Panc1 (cell line): ENCODE measurements at regions not wholly inside any gene's neighbourhood (a gene's known extent, or its start where the extent isn't known, plus 50 kb on each side); places are given as distances from the start of the nearest gene placed in this dataset.

Experiments used
- ATAC-seq: fragments of 200-7000 bp; cut with Tn5 transposase; 2 replicates; pipeline ENCODE4 v1.9.1; 2020; ENCODE audit warnings: mild to moderate bottlenecking, moderate library complexity
- BruUV-seq: library from RNA; stranded (reverse); fragments of 400-500 nt; replicated peaks from 2 replicates; lab custom pipeline; 2021; lab: Mats Ljungman, UMichigan
- CTCF ChIA-PET: fragments of 300-600 bp; sonication (Branson Sonifier 250); formaldehyde crosslinking; loops from one replicate; lab custom pipeline; 2022; ENCODE audit warnings: antibody characterized with exemption; lab: Charles Lee
- POLR2A ChIA-PET: fragments of 300-600 bp; sonication (Branson Sonifier 250); formaldehyde crosslinking; loops from one replicate; lab custom pipeline; 2022; ENCODE audit warnings: antibody characterized with exemption; lab: Charles Lee
- DNase-seq: peaks from one replicate; pipeline ENCODE4 v3.0.0-alpha.2; 2010; ENCODE audit warnings: low read depth, low spot score
- H3K27ac ChIP-seq: 2 replicates; pipeline ENCODE4 v1.5.1; 2011; ENCODE audit warnings: mild to moderate bottlenecking, low read length, inconsistent platforms
- H3K27me3 ChIP-seq: fragments of 200-500 bp; sonication (Bioruptor generic); 2 replicates; pipeline ENCODE4 v1.6.0; 2014; ENCODE audit warnings: low read length, inconsistent platforms; ENCODE audit not compliant: control insufficient read depth, insufficient read depth
- H3K36me3 ChIP-seq: fragments of 200-500 bp; sonication (Bioruptor generic); 2 replicates; pipeline ENCODE4 v1.5.1; 2014; ENCODE audit warnings: inconsistent platforms, mild to moderate bottlenecking, low read length, moderate library complexity; ENCODE audit not compliant: control insufficient read depth, insufficient read depth
- H3K4me1 ChIP-seq: 2 replicates; pipeline ENCODE4 v1.5.1; 2011; ENCODE audit warnings: inconsistent platforms, mild to moderate bottlenecking, low read length, moderate library complexity; ENCODE audit not compliant: control insufficient read depth, insufficient read depth
- H3K4me3 ChIP-seq, 2 experiments: 2 replicates each; pipeline ENCODE4 v1.5.1; 2011 to 2012; ENCODE audit warnings: low read depth in 2 of 2, low read length in 2 of 2, mild to moderate bottlenecking in 2 of 2, inconsistent platforms in 1 of 2, moderate library complexity in 1 of 2
- H3K9me3 ChIP-seq: fragments of 200-500 bp; sonication (Bioruptor generic); 2 replicates; pipeline ENCODE4 v1.5.1; 2014; ENCODE audit warnings: low read depth, mild to moderate bottlenecking, inconsistent platforms, low read length, moderate library complexity; ENCODE audit not compliant: control insufficient read depth, insufficient read depth
- CTCF ChIP-seq: fragments of 450-650 bp; IDR thresholded peaks from 2 replicates; pipeline ENCODE4 v1.5.1; 2017; ENCODE audit warnings: mild to moderate bottlenecking
- POLR2AphosphoS5 ChIP-seq: IDR thresholded peaks from 2 replicates; pipeline ENCODE4 v1.6.1; 2012; ENCODE audit warnings: mild to moderate bottlenecking, low read depth, low read length, moderate library complexity
- REST ChIP-seq, 2 experiments: IDR thresholded peaks; 2 replicates each; pipeline ENCODE4 v1.6.1; 2011 to 2012; ENCODE audit warnings: low read depth in 2 of 2, control low read depth in 1 of 2, low read length in 1 of 2, mild to moderate bottlenecking in 1 of 2, moderate library complexity in 1 of 2; ENCODE audit not compliant: insufficient read depth in 1 of 2
- SIN3A ChIP-seq: IDR thresholded peaks from 2 replicates; pipeline ENCODE4 v1.6.1; 2012; ENCODE audit warnings: low read depth, mild to moderate bottlenecking, low read length, moderate library complexity, borderline replicate concordance; ENCODE audit not compliant: insufficient read depth
- TCF7L2 ChIP-seq: IDR thresholded peaks from 2 replicates; pipeline ENCODE4 v1.6.1; 2011; ENCODE audit warnings: mild to moderate bottlenecking, low read depth, low read length, inconsistent platforms
- in situ Hi-C: cut with HindIII; loops from 2 replicates; pipeline ENCODE4 v1.10.0; 2016; ENCODE audit warnings: low sequenced_read_pairs, low pct_unique_long_range_greater_than_20kb
- intact Hi-C: fragments of 100-400 bp; cut with micrococcal nuclease; formaldehyde crosslinking; loops from one replicate; pipeline ENCODE4 v1.10.0; 2022; ENCODE audit not compliant: unreplicated experiment

- H3K27ac ChIP-seq, result no peak overlapping the region
- BruUV-seq, result no TSS peak
- ChIA-PET CTCF (no interaction called here), POLR2A (no interaction called here)
- in situ Hi-C loops, result no loop called here
- no peaks in the 10 kb centered on the region for H3K27me3 ChIP-seq
- no peaks in the 10 kb centered on the region for H3K9me3 ChIP-seq
- no peak for ATAC-seq
- no peak overlapping the region for H3K4me3 ChIP-seq
- intact Hi-C loops, result no loop called here
- DNase-seq, result no peak
- TF ChIP-seq TCF7L2 (no peak), POLR2AphosphoS5 (no peak), REST (IDR thresholded peaks at IDR 0.05; ENCODE audit: insufficient read depth in 1 of 2, low read depth in 2 of 2, low read length in 1 of 2) (no peak), SIN3A (no peak), CTCF (no peak)
- H3K4me1 ChIP-seq, result no peaks in the 10 kb centered on the region
- no peaks in the 10 kb centered on the region for H3K36me3 ChIP-seq
Measured at GRCh38 chr1:170230323-170230722, 84.6 kb downstream of the NTMT2 start.

GRCh38 chr1:170231662-170232061, 85.9 kb downstream of the NTMT2 start:
- Histone ChIP-seq H3K27me3 (no peaks in the 10 kb centered on the region), H3K27ac (no peak overlapping the region), H3K4me3 (no peak overlapping the region), H3K4me1 (no peaks in the 10 kb centered on the region), H3K36me3 (no peaks in the 10 kb centered on the region), H3K9me3 (no peaks in the 10 kb centered on the region)
- DNase-seq, result no peak
- no TSS peak for BruUV-seq
- intact Hi-C loops, result no loop called here
- ChIA-PET CTCF (no interaction called here), POLR2A (no interaction called here)
- no peak for ATAC-seq
- no peak for TF ChIP-seq REST (IDR thresholded peaks at IDR 0.05; ENCODE audit: insufficient read depth in 1 of 2, low read depth in 2 of 2, low read length in 1 of 2)
- no peak for TF ChIP-seq TCF7L2
- no peak for TF ChIP-seq CTCF
- no peak for TF ChIP-seq SIN3A
- TF ChIP-seq POLR2AphosphoS5, result no peak
- in situ Hi-C loops, result no loop called here
